Activated CD4-positive, alpha-beta T cell treated with anti-CD3 and anti-CD28 coated beads, Interleukin-10, Interleukin-2, amounts not matched to agents 100 ng/mL and 50 ng/mL, durations not matched to agents 16 hours and 8 hours (primary cell): ENCODE measurements at regions not wholly inside any gene's neighbourhood (a gene's known extent, or its start where the extent isn't known, plus 50 kb on each side); places are given as distances from the start of the nearest gene placed in this dataset.
"Not testable (repeated sequence)": the region's sequence is repeated elsewhere in the genome, so short reads cannot be mapped to it uniquely, and the experiment has no call there.

Source experiments
- DNase-seq: peaks from one replicate; pipeline ENCODE4 v3.0.0-alpha.2; 2020

- DNase-seq, result no peak
Observed at GRCh38 chr5:23223846-23224245, 283.6 kb upstream of the PRDM9 start.

GRCh38 chr5:23221831-23222230 lies 285.6 kb upstream of the PRDM9 start:
- DNase-seq, result no peak

GRCh38 chr5:23217159-23217558 lies 290.2 kb upstream of the PRDM9 start:
- no peak for DNase-seq

GRCh38 chr5:23216345-23216744 lies 291.1 kb upstream of the PRDM9 start:
- no peak for DNase-seq

- DNase-seq, result peak; percentile 52
Observed at GRCh38 chr5:23208959-23209431, 298.4 kb upstream of the PRDM9 start.

GRCh38 chr5:23204111-23204510 lies 303.3 kb upstream of the PRDM9 start:
- DNase-seq, result no peak

GRCh38 chr5:23169660-23170416 lies 316.7 kb upstream of the CDH12 start:
- no peak for DNase-seq

GRCh38 chr5:23164971-23165370 lies 311.8 kb upstream of the CDH12 start:
- no peak for DNase-seq

- DNase-seq, result no peak
Observed at GRCh38 chr5:23158179-23158578, 305.0 kb upstream of the CDH12 start.

- no peak for DNase-seq
Observed at GRCh38 chr5:23157716-23158115, 304.6 kb upstream of the CDH12 start.

- no peak for DNase-seq
Observed at GRCh38 chr5:23157169-23157568, 304.0 kb upstream of the CDH12 start.

GRCh38 chr5:23147625-23148024 lies 294.5 kb upstream of the CDH12 start:
- no peak for DNase-seq

- DNase-seq, result no peak
Observed at GRCh38 chr5:23146183-23146582, 293.0 kb upstream of the CDH12 start.

GRCh38 chr5:23139338-23140171 lies 286.4 kb upstream of the CDH12 start:
- DNase-seq, result no peak

- no peak for DNase-seq
Observed at GRCh38 chr5:23136958-23137357, 283.8 kb upstream of the CDH12 start.

- no peak for DNase-seq
Observed at GRCh38 chr5:23132231-23132630, 279.1 kb upstream of the CDH12 start.

GRCh38 chr5:23112237-23112636 lies 259.1 kb upstream of the CDH12 start:
- DNase-seq, result no peak

- no peak for DNase-seq
Observed at GRCh38 chr5:23105021-23105420, 251.9 kb upstream of the CDH12 start.

GRCh38 chr5:23103566-23103965 lies 250.4 kb upstream of the CDH12 start:
- DNase-seq, result no peak

- not testable (repeated sequence) for DNase-seq
Observed at GRCh38 chr5:23095418-23095817, 242.3 kb upstream of the CDH12 start.

- no peak for DNase-seq
Observed at GRCh38 chr5:23089286-23089685, 236.1 kb upstream of the CDH12 start.

GRCh38 chr5:23084815-23085214 lies 231.7 kb upstream of the CDH12 start:
- no peak for DNase-seq

- DNase-seq, result no peak
Observed at GRCh38 chr5:23072179-23072578, 219.0 kb upstream of the CDH12 start.

- DNase-seq, result no peak
Observed at GRCh38 chr5:23071682-23072081, 218.5 kb upstream of the CDH12 start.
